8988T (cell line): ENCODE measurements at regions not wholly inside any gene's neighbourhood (a gene's known extent, or its start where the extent isn't known, plus 50 kb on each side); places are given as distances from the start of the nearest gene placed in this dataset.

Experiments used
- DNase-seq: peaks from one replicate; pipeline ENCODE4 v3.0.0; 2011

DNA sequence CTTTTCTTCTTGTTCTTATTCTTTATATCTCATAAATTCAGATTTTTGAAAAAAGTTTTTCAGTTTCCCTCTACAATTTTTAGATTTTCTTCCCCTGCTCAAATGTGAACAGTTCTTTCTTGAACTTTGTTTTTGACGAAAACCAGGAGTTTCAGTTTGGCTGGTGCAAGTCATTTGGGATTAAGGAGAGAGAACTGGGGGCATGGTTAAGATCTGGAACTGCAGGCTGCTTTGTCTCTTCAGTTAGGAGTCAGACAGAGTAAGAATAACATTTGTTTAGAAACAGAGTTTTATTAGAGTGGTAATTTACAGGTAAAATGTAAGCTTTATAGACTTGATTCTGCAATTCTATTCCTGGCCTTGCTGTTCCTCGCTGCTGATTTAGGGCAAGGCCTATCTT is 310.5 kb upstream of the C2CD4B start:
- no peak for DNase-seq

DNA sequence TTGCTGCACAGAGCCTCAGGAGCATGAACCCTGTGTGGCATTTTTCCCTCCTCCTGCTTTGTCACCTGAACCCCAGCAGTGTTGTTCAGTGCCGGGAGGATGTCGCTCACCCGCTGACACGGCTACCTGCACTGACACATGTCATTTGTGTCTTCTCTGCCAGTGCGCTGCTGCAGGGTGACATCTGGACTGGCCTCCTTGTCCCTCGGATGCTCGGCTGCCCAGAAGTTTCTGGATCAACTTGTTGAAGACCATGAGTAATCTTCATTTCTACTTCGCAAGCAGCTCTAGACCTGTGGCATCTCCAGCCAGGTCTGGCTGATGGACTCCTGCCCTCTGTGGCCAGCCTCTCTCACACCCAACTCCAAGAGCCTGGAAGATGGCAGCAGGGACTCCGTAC is 311.1 kb upstream of the C2CD4B start:
- DNase-seq = no peak

GRCh38 chr15:62477929-62478328 is 312.8 kb upstream of the C2CD4B start:
- no peak for DNase-seq

GRCh38 chr15:62482785-62483429 is 317.8 kb upstream of the C2CD4B start:
- DNase-seq = peak; percentile 31

DNA sequence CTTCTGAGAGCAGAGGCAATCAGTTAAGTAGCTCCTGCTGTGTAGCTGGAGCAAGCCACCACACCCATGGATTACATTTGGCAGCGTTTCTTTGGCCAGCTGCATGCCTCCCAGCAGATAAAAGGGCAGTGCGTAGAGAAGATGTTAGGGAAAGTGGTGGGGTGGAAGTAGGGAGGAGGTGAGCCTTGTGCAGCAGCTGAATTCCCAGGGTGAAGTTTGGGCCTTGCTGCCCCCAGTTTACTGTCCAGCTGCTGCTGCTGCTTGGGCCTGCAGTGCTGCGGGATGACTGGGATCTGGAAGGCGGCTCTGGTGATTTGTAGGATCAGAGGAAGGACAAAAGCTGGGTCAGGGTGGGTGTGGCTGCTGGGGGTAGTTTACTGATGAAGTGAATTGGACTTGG is 318.7 kb upstream of the C2CD4B start:
- no peak for DNase-seq

GRCh38 chr15:62485170-62485720 is 320.2 kb upstream of the C2CD4B start:
- no peak for DNase-seq

- DNase-seq = no peak
Observed at GRCh38 chr15:62486041-62486440, 321.0 kb upstream of the C2CD4B start.

DNA sequence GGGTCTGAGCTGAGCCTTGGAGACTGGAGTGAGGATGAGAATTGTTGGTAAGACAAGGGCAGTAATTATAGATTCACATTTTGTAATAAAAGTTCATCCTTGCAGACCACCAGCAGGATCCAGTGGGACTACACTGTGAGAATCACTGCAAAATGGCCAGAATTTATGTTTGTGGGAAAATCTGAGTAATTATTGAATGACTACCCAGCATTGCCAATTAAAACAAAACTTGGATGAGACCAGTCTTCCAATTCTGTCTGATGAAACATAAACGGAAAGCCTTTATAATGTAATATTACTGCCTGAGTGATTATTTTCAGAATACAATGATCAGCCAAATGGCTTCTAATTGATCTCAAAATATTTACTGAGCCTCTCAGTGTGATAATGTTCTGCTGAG is 323.3 kb upstream of the C2CD4B start:
- no peak for DNase-seq

DNA sequence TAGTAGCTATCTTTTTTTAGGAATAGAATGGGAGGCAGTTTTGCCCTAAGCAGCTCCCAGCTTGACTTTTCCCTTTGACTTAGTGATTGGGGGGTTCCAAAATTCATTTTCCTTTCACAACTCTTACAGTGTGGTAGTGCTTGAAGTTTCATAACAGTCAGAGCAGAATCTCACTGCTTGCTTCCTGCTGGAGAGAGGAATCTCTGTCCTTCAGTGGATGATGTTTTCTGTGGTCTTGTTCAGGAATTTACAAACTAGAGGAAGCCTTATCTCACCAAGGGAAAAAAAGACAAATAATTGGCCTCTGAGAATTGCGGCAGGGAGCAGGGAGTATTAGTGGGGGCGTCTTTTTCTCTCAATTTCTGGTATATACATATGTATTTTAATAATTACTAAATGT is 326.6 kb upstream of the C2CD4B start:
- DNase-seq = no peak

- no peak for DNase-seq
Observed at GRCh38 chr15:62492900-62493299, 327.8 kb upstream of the C2CD4B start.

GRCh38 chr15:62494197-62494596 is 329.1 kb upstream of the C2CD4B start:
- no peak for DNase-seq

- no peak for DNase-seq
Observed at GRCh38 chr15:62495670-62496614, 330.9 kb upstream of the C2CD4B start.

- no peak for DNase-seq
Observed at GRCh38 chr15:62497356-62497755, 332.3 kb upstream of the C2CD4B start.

DNA sequence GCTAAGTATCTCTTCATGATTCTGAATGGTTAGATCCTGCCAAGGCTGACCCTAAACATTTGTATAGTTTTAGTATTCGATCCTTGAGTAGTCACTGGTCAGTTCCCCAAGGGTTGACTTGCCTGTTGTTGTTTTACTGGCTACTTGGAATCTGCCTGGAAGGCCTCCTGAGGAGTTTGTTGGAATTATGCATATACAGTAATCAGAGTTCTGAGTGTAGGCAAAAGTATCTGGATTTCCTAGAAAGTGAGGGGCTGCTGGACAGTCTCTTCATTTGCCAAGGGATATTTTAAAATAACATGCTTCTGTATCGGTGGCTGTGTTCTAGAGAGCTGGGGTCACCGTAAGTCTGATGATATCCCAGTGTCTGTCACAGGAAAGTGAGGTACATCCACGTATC is 333.2 kb upstream of the C2CD4B start:
- DNase-seq = no peak

DNA sequence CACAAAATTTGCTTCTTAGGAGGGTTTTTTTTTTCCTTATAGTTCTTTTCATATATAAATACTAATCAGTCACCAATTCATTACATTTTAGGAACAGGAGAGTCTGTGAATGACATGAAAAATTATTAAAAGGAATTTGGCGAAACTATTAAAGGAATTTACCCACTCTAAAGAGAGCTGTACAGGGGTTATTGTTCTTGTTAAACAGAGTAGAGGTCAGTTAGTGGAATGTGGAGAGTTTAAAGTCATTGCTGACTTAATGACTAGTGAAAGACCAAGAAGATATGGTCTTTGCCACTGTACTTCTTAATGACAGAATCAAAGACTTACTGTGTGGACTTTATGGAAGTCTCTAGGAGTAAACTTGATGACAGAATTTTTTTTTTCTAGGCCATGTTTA is 333.6 kb upstream of the C2CD4B start:
- no peak for DNase-seq

- DNase-seq = no peak
Observed at GRCh38 chr15:62500325-62500724, 335.2 kb upstream of the C2CD4B start.

DNA sequence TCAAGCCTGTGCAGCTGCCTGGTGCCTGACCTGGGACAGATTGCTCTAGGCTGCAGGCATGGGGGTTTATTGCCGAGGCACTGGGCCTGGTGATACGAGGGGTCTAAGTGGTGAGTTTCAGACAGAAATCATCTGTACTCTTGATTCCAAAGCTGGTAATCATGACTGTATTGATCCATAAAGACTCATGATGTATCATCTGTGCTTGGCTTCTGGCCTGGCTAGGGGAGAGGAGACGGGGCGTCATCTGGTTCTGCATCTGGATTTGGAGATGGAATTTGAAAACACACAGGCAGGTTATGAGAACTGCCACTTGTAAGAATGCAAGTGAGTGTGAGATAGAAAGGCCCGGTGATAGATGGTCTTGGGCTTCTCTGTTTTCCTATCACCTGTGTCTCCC is 337.4 kb upstream of the C2CD4B start:
- no peak for DNase-seq

DNA sequence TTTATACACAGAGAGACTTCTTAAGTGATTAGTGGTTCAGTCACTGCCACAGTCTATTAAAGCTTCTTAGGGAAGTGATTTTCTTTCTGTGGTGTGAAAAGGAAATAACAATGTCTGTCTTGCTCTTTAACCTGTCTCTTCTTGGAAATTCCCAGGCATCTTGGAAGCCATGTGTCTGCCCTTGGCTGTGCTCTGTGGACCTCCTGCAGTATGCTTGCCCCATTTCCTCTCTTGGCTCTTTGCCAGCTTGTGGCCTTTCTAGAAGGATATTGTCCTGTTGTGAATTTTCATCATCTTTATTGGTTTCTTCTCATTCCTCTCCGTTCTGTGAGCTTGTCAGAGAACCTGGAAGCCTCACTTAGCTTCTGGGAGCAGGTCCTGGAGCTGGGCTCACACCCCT is 338.4 kb upstream of the C2CD4B start:
- DNase-seq = no peak

DNA sequence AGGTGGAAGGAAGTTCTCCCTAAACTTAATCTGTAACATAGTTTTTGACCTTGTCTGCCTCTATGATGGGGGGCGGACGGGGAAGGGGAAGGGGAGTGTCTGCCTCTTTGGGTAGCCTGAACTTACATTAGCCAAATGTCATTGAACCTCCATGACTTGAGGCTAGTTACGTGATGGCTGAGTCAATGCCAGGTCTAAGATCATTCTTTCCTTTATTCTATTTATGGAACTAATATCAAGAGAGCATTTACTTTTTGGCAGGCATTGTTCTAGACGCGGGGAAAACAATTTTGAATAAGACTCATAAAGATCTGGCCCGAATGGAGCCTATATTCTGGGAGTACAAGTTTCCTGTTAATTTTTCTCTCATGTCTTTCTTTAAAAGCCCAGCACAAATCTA is 340.7 kb upstream of the C2CD4B start:
- DNase-seq = no peak

- DNase-seq = no peak
Observed at GRCh38 chr15:62506217-62506805, 341.2 kb upstream of the C2CD4B start.

DNA sequence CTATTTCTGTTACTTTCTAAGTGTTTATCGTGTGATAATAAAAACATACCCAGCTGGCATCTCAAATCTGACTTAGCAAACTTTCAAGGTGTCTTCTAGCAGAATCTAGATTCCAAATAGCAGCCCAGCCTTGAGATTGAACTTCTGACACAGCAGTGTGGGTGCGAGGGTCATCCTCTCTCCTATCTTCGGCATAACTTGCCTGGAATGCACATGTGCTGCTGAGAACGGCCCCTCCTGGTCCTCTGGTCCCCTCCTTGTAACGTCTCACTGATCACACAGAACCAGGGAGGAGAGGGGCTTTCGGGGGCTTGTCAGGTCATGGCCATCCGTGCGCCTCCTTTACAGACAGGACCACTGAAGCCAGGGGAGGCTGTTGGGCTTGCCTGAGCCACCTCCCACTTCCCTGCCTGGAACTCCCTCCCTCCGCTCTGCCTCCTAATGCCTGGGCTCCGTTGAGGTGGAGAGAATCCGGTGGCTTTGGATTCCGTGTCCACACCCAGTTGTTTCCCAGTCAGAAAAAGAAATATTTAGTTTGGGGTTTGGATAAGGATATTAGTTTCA is 344.4 kb upstream of the C2CD4B start:
- no peak for DNase-seq

- DNase-seq = no peak
Observed at GRCh38 chr15:62510791-62511190, 345.7 kb upstream of the C2CD4B start.

DNA sequence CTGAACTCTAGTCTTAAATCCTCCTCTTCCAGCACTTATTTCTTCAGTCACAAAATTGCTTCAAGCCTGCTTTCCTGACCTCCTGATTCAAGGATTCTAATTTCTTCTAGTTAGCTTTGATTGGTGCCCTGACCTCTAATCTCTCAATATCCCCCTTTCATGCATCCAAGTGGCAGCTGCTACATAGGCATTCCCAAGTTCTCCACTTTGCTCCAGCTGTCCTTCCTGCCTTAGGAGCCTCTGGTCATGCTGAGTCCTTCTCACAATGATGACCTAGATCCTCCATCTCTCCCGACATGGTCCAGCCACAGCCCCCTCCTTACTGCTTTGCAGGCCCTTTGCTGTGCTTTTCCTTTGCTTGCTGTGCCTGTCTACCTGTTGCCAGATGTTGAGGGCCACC is 347.8 kb upstream of the C2CD4B start:
- DNase-seq = no peak
